LNCaP clone FGC (cell line): ENCODE measurements at regions not wholly inside any gene's neighbourhood (a gene's known extent, or its start where the extent isn't known, plus 50 kb on each side); places are given as distances from the start of the nearest gene placed in this dataset.
"Not testable (repeated sequence)": the region's sequence is repeated elsewhere in the genome, so short reads cannot be mapped to it uniquely, and the experiment has no call there.

Source experiments
- DNase-seq: peaks from one replicate; pipeline ENCODE4 v3.0.0-alpha.2; 2011; ENCODE audit warnings: low read depth
- H3K4me3 ChIP-seq: 2 replicates; pipeline ENCODE4 v1.5.1; 2011; ENCODE audit warnings: mild to moderate bottlenecking, low read depth, low read length, control low read depth
- CTCF ChIP-seq: IDR thresholded peaks from 2 replicates; pipeline ENCODE4 v1.5.1; 2012; ENCODE audit warnings: mild to moderate bottlenecking; ENCODE audit not compliant: control insufficient read depth, insufficient read depth; ENCODE audit errors: extremely low read depth

- H3K4me3 ChIP-seq, result no peak overlapping the region
- DNase-seq, result no peak
- no peak for TF ChIP-seq CTCF
Measured at GRCh38 chr2:198861080-198861479, 596.7 kb downstream of the SATB2 start.

- no peak for TF ChIP-seq CTCF
- no peak for DNase-seq
- H3K4me3 ChIP-seq, result no peak overlapping the region
Measured at GRCh38 chr2:198857246-198857645, 600.5 kb downstream of the SATB2 start.

GRCh38 chr2:198855746-198856145 lies 602.0 kb downstream of the SATB2 start:
- not testable (repeated sequence) for H3K4me3 ChIP-seq, DNase-seq

DNA sequence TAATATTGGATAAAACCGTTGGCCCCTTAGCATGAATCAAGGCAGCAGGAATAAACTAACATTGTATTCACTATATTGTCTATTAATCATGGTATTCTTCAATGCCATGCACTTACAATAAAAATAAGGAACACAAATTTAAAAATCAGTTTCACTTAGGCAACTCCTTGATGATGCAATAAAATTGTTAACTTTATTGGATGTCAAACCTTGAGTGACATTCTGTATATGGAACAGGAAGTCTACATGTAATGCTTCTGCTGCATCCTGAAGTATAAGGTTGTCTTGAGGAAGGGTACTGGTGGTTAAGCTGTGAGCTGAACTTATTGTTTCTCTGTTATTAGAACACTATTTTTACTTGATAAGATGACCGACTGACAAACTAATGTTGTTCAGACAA lies 605.5 kb downstream of the SATB2 start:
- DNase-seq, result no peak
- no peak overlapping the region for H3K4me3 ChIP-seq
- TF ChIP-seq CTCF, result no peak

DNA sequence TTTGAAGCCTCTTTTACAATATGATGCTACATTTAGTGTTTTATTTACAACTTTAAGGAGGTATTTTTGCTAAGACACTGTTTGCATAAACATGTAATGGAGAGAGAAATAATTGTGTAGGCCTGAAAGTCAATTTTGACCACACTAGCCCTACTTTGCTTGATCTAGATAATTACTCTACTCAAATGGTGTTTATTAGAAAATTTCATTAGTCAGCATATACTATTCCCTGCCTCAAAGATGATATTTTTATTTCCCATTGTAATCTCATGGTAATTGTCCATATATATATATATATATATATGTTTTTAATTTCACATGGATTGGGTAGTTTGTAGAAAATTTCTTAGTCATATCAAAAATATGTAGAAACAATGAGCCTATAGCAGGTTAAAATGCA lies 632.2 kb downstream of the SATB2 start:
- H3K4me3 ChIP-seq, result no peak overlapping the region
- DNase-seq, result no peak
- no peak for TF ChIP-seq CTCF

DNA sequence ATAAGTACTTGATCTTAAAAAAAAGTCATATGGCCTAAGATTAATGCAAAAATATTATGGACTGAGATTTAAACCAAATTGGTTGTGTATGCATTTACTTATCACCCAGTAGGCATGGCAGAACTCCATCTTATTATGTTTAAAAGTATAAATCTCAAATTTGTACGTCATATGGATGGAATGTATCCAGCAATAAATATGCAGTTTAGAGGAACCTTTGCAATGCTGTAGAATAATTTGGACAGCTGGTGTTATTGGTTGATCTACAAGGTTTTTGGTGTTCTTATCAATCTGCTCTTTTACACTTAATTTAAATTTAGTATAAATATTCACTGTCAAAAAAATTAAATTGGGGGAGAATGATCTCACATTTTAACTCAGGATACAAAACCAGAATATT lies 640.2 kb downstream of the SATB2 start:
- H3K4me3 ChIP-seq, result no peak overlapping the region
- DNase-seq, result no peak
- no peak for TF ChIP-seq CTCF

DNA sequence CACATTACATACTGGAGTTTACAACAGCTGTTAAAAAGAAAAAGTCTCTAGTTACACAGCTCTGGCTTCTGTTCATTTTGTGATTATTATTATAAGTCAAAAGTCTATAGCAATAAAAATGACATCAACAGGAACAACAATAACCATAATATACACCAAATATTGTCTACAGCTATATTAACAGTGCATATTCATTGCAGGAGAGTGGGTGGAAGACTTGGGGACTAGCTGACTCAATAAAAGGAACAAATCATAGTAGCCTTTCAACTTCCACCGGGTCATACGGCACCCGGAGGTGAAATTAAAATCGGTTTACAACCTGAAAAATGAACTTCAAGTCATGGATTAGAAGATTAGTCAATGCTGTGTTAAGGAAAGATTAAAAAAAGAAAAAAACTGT lies 642.1 kb downstream of the SATB2 start:
- no peak for TF ChIP-seq CTCF
- no peak for DNase-seq

GRCh38 chr2:198811198-198811597 lies 646.5 kb downstream of the SATB2 start:
- TF ChIP-seq CTCF, result no peak
- H3K4me3 ChIP-seq, result no peak overlapping the region
- no peak for DNase-seq

More for the DNA sequence above, 642.1 kb downstream of the SATB2 start:
- H3K4me3 ChIP-seq, result no peak overlapping the region
